ENCODE measurements at regions not wholly inside any gene's neighbourhood (a gene's known extent, or its start where the extent isn't known, plus 50 kb on each side); places are given as distances from the start of the nearest gene placed in this dataset.

- no peak for DNase-seq
- Histone ChIP-seq H3K27ac (ENCODE audit: low read depth in 1 of 2, low read length in 1 of 2) (no peak overlapping the region), H3K27me3 (ENCODE audit: control insufficient read depth in 3 of 3, insufficient read depth in 3 of 3, low read length in 2 of 3) (no peaks in the 10 kb centered on the region), H3K4me3 (no peak overlapping the region), H3K4me1 (ENCODE audit: control insufficient read depth in 5 of 5, insufficient read depth in 5 of 5, low read length in 5 of 5) (peaks cover 0 to 21% (median 0%) of the 10 kb centered on the region in 5 donors), H3K9me3 (ENCODE audit: control insufficient read depth in 4 of 4, insufficient read depth in 3 of 4, low read length in 3 of 4) (no peaks in the 10 kb centered on the region), H3K9ac (ENCODE audit: insufficient read depth in 1 of 2, low read length in 2 of 2) (no peak overlapping the region), H3K36me3 (ENCODE audit: control insufficient read depth in 4 of 4, insufficient read depth in 4 of 4, low read length in 4 of 4) (peaks cover 0 to 2% (median 0%) of the 10 kb centered on the region in 4 donors)
- TF ChIP-seq, protein P1, sequence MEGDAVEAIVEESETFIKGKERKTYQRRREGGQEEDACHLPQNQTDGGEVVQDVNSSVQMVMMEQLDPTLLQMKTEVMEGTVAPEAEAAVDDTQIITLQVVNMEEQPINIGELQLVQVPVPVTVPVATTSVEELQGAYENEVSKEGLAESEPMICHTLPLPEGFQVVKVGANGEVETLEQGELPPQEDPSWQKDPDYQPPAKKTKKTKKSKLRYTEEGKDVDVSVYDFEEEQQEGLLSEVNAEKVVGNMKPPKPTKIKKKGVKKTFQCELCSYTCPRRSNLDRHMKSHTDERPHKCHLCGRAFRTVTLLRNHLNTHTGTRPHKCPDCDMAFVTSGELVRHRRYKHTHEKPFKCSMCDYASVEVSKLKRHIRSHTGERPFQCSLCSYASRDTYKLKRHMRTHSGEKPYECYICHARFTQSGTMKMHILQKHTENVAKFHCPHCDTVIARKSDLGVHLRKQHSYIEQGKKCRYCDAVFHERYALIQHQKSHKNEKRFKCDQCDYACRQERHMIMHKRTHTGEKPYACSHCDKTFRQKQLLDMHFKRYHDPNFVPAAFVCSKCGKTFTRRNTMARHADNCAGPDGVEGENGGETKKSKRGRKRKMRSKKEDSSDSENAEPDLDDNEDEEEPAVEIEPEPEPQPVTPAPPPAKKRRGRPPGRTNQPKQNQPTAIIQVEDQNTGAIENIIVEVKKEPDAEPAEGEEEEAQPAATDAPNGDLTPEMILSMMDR (IDR thresholded peaks at IDR 0.05; ENCODE audit: control extremely low read depth, extremely low read depth) = no peak
- 45 to 68% methylated on average over 2 of the region's 2 CpGs for WGBS, 2 donors
- no peak for ATAC-seq (ENCODE audit: insufficient read depth, low FRiP score)
Measured at GRCh38 chr3:106420628-106421027, 551.8 kb upstream of the CBLB start.

GRCh38 chr3:106421426-106421825, 552.6 kb upstream of the CBLB start:
- DNase-seq = no peak
- ATAC-seq (ENCODE audit: insufficient read depth, low FRiP score) = no peak
- Histone ChIP-seq H3K9ac (ENCODE audit: insufficient read depth in 1 of 2, low read length in 2 of 2) (no peak overlapping the region), H3K4me1 (ENCODE audit: control insufficient read depth in 5 of 5, insufficient read depth in 5 of 5, low read length in 5 of 5) (peaks cover 0 to 29% (median 0%) of the 10 kb centered on the region in 5 donors), H3K4me3 (no peak overlapping the region), H3K9me3 (ENCODE audit: control insufficient read depth in 4 of 4, insufficient read depth in 3 of 4, low read length in 3 of 4) (no peaks in the 10 kb centered on the region), H3K36me3 (ENCODE audit: control insufficient read depth in 4 of 4, insufficient read depth in 4 of 4, low read length in 4 of 4) (peaks cover 0 to 2% (median 0%) of the 10 kb centered on the region in 4 donors), H3K27me3 (ENCODE audit: control insufficient read depth in 3 of 3, insufficient read depth in 3 of 3, low read length in 2 of 3) (no peaks in the 10 kb centered on the region), H3K27ac (ENCODE audit: low read depth in 1 of 2, low read length in 1 of 2) (no peak overlapping the region)
- WGBS, 2 donors = 70 to 76% methylated on average over 1 of the region's 1 CpG
- TF ChIP-seq, protein P1 (IDR thresholded peaks at IDR 0.05; ENCODE audit: control extremely low read depth, extremely low read depth) = no peak

DNA sequence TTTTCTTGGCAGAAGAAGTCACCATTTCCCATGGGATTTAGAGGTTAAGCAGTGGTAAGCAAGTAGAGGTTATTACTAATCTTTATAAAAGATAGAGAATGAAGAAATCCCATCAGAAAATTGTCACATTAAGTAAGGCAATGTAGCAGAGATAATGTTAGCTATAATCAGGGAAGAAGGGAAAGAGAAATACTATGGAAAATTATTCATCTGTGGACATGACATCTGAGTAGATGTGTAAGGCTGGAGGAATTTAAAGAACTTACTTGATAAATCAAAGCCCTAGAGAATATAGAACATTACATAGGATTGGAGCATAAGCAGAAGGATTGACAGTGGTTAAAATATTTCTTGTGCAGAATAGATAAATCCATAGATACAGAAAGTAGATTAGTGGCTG, 553.1 kb upstream of the CBLB start:
- TF ChIP-seq, protein P1 (IDR thresholded peaks at IDR 0.05; ENCODE audit: control extremely low read depth, extremely low read depth) = no peak
- Histone ChIP-seq H3K4me1 (ENCODE audit: control insufficient read depth in 5 of 5, insufficient read depth in 5 of 5, low read length in 5 of 5) (peaks cover 0 to 31% (median 0%) of the 10 kb centered on the region in 5 donors), H3K36me3 (ENCODE audit: control insufficient read depth in 4 of 4, insufficient read depth in 4 of 4, low read length in 4 of 4) (peaks cover 0 to 2% (median 0%) of the 10 kb centered on the region in 4 donors), H3K27me3 (ENCODE audit: control insufficient read depth in 3 of 3, insufficient read depth in 3 of 3, low read length in 2 of 3) (no peaks in the 10 kb centered on the region), H3K9me3 (ENCODE audit: control insufficient read depth in 4 of 4, insufficient read depth in 3 of 4, low read length in 3 of 4) (no peaks in the 10 kb centered on the region), H3K4me3 (no peak overlapping the region), H3K9ac (ENCODE audit: insufficient read depth in 1 of 2, low read length in 2 of 2) (no peak overlapping the region), H3K27ac (ENCODE audit: low read depth in 1 of 2, low read length in 1 of 2) (no peak overlapping the region)
- no peak for DNase-seq
- ATAC-seq (ENCODE audit: insufficient read depth, low FRiP score) = no peak
